ENCODE measurements at regions not wholly inside any gene's neighbourhood (a gene's known extent, or its start where the extent isn't known, plus 50 kb on each side); places are given as distances from the start of the nearest gene placed in this dataset.

GRCh38 chr3:176075046-176075445 lies 1122.2 kb downstream of the TBL1XR1 start:
- TF ChIP-seq CTCF (IDR thresholded peaks at IDR 0.05): no peak
- no peak for TF ChIP-seq POLR2A (IDR thresholded peaks at IDR 0.05)
- intact Hi-C loops (cut with DNase I; ENCODE audit: low total_unique reads): no loop called here
- DNase-seq (ENCODE audit: low spot score in 2 of 2): no peak

GRCh38 chr3:176074096-176074495 lies 1123.2 kb downstream of the TBL1XR1 start:
- no peak for TF ChIP-seq CTCF (IDR thresholded peaks at IDR 0.05)
- TF ChIP-seq POLR2A (IDR thresholded peaks at IDR 0.05): no peak
- WGBS, 2 donors: 56 to 58% methylated on average over 2 of the region's 2 CpGs
- H3K4me3 ChIP-seq (ENCODE audit: low read depth, poor library complexity, severe bottlenecking): no peak overlapping the region
- intact Hi-C loops (cut with DNase I; ENCODE audit: low total_unique reads): no loop called here
- no peak for DNase-seq (ENCODE audit: low spot score in 2 of 2)

More at GRCh38 chr3:176075046-176075445, 1122.2 kb downstream of the TBL1XR1 start:
- no peak overlapping the region for H3K4me3 ChIP-seq (ENCODE audit: low read depth, poor library complexity, severe bottlenecking)

GRCh38 chr3:176071943-176072342 lies 1125.3 kb downstream of the TBL1XR1 start:
- intact Hi-C loops (cut with DNase I; ENCODE audit: low total_unique reads): no loop called here
- WGBS, 2 donors: 44 to 88% methylated on average over 2 of the region's 2 CpGs

DNA sequence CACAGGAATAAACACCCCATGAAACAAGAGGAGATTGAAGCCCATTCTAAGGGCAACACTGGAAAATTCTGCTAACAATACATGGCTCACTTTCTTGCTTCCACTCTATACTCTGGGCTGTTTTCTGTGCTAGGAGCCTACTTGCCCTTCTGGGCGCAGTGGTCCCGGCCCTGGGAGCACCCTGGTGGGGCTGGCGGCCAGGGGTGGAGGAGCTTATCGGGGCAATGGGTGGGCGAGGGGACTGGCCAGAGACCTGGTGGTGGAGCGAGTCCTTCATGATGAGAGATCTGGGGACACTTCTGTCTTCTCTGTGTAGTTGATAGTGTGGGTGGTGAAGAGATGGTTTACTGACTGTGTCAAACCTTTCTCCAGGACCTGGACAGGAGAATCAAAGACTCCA lies 1128.5 kb downstream of the TBL1XR1 start:
- intact Hi-C loops (cut with DNase I; ENCODE audit: low total_unique reads): no loop called here
- H3K4me3 ChIP-seq (ENCODE audit: low read depth, poor library complexity, severe bottlenecking): no peak overlapping the region
- TF ChIP-seq CTCF (IDR thresholded peaks at IDR 0.05) (no peak), POLR2A (IDR thresholded peaks at IDR 0.05) (no peak)
- 78 to 88% methylated on average over 6 of the region's 6 CpGs for WGBS, 2 donors
- no peak for DNase-seq (ENCODE audit: low spot score in 2 of 2)

More at GRCh38 chr3:176071943-176072342, 1125.3 kb downstream of the TBL1XR1 start:
- DNase-seq (ENCODE audit: low spot score in 2 of 2): no peak
- TF ChIP-seq POLR2A (IDR thresholded peaks at IDR 0.05) (no peak), CTCF (IDR thresholded peaks at IDR 0.05) (no peak)
- H3K4me3 ChIP-seq (ENCODE audit: low read depth, poor library complexity, severe bottlenecking): no peak overlapping the region

DNA sequence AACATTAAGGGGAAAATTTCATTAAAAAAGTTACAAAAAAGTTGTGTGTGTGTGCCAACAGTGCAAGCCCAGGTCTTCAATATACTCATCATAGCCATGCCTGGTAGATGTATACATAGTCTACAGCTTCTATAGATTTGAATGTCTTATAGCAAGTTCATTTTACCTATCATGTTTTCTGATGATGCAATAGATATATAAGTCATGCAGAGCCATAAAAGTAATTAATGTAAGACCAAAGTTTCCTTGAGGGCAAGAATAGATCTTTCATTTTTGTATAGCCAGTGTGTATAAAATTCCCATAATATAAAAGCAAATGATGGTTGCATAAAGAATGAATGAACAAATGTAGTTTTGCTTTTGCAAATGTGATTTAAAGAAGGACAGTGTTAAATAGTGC lies 1138.4 kb downstream of the TBL1XR1 start:
- intact Hi-C loops (cut with DNase I; ENCODE audit: low total_unique reads): no loop called here
- no peak for DNase-seq (ENCODE audit: low spot score in 2 of 2)
- no peak overlapping the region for H3K4me3 ChIP-seq (ENCODE audit: low read depth, poor library complexity, severe bottlenecking)
- no peak for TF ChIP-seq POLR2A (IDR thresholded peaks at IDR 0.05)
- no peak for TF ChIP-seq CTCF (IDR thresholded peaks at IDR 0.05)

- intact Hi-C loops (cut with DNase I; ENCODE audit: low total_unique reads): no loop called here
- TF ChIP-seq CTCF (IDR thresholded peaks at IDR 0.05) (no peak), POLR2A (IDR thresholded peaks at IDR 0.05) (no peak)
- no peak for DNase-seq (ENCODE audit: low spot score in 2 of 2)
- no peak overlapping the region for H3K4me3 ChIP-seq (ENCODE audit: low read depth, poor library complexity, severe bottlenecking)
- 66 to 77% methylated on average over 6 of the region's 6 CpGs for WGBS, 2 donors
These were observed 1141.4 kb downstream of the TBL1XR1 start for GRCh38 chr3:176055836-176056235.

All from lower leg skin (tissue), 4 donors.